H9 (cell line): ENCODE measurements at regions not wholly inside any gene's neighbourhood (a gene's known extent, or its start where the extent isn't known, plus 50 kb on each side); places are given as distances from the start of the nearest gene placed in this dataset.

Experiments
- DNase-seq: peaks from one replicate; pipeline ENCODE4 v3.0.0-alpha.2; 2017
- H2AFZ ChIP-seq: one replicate; pipeline ENCODE4 v1.6.1; 2013; ENCODE audit warnings: mild to moderate bottlenecking, low read length, control low read depth, moderate library complexity
- H2AK5ac ChIP-seq: 2 replicates; pipeline ENCODE4 v1.6.1; 2013; ENCODE audit warnings: low read length, control low read depth, mixed read lengths; ENCODE audit not compliant: insufficient read length
- H2BK120ac ChIP-seq: one replicate; pipeline ENCODE4 v1.6.1; 2013; ENCODE audit warnings: low read depth, mild to moderate bottlenecking, low read length, control low read depth, inconsistent platforms; ENCODE audit not compliant: poor library complexity, severe bottlenecking
- H2BK12ac ChIP-seq: 2 replicates; pipeline ENCODE4 v1.6.1; 2013; ENCODE audit warnings: low read length, control low read depth, mixed read lengths, low read depth; ENCODE audit not compliant: insufficient read length
- H2BK15ac ChIP-seq: 2 replicates; pipeline ENCODE4 v1.6.1; 2013; ENCODE audit warnings: low read depth, low read length, control low read depth
- H2BK20ac ChIP-seq: one replicate; pipeline ENCODE4 v1.6.1; 2013; ENCODE audit warnings: low read depth, mild to moderate bottlenecking, low read length, control low read depth, inconsistent platforms; ENCODE audit not compliant: poor library complexity, severe bottlenecking
- H2BK5ac ChIP-seq: 2 replicates; pipeline ENCODE4 v1.6.1; 2013; ENCODE audit warnings: low read length, control low read depth, mixed read lengths; ENCODE audit not compliant: insufficient read length
- H3K14ac ChIP-seq: 2 replicates; pipeline ENCODE4 v1.6.1; 2013; ENCODE audit warnings: low read length, control low read depth; ENCODE audit not compliant: insufficient read depth
- H3K18ac ChIP-seq: 2 replicates; pipeline ENCODE4 v1.6.1; 2013; ENCODE audit warnings: low read depth, mild to moderate bottlenecking, mixed read lengths, low read length, control low read depth; ENCODE audit not compliant: insufficient read length
- H3K23ac ChIP-seq: 2 replicates; pipeline ENCODE4 v1.6.1; 2013; ENCODE audit warnings: low read length, control low read depth, mixed read lengths, low read depth; ENCODE audit not compliant: insufficient read length
- H3K23me2 ChIP-seq: 2 replicates; pipeline ENCODE4 v1.6.1; 2013; ENCODE audit warnings: low read depth, mild to moderate bottlenecking, mixed read lengths, low read length, control low read depth; ENCODE audit not compliant: insufficient read length, poor library complexity, severe bottlenecking
- H3K27ac ChIP-seq: 2 replicates; pipeline ENCODE4 v1.5.1; 2013; ENCODE audit warnings: low read length, control low read depth, mixed read lengths, low read depth; ENCODE audit not compliant: insufficient read length
- H3K27me3 ChIP-seq: 2 replicates; pipeline ENCODE4 v1.6.1; 2013; ENCODE audit warnings: low read length, control low read depth, inconsistent platforms; ENCODE audit not compliant: insufficient read depth
- H3K4ac ChIP-seq: 2 replicates; pipeline ENCODE4 v1.6.1; 2013; ENCODE audit warnings: low read depth, mild to moderate bottlenecking, control low read depth, inconsistent platforms, low read length, moderate library complexity
- H3K4me1 ChIP-seq: 2 replicates; pipeline ENCODE4 v1.6.1; 2013; ENCODE audit warnings: low read length, control low read depth, inconsistent platforms; ENCODE audit not compliant: insufficient read depth
- H3K4me2 ChIP-seq: 2 replicates; pipeline ENCODE4 v1.6.1; 2013; ENCODE audit warnings: low read length, control low read depth, mixed read lengths; ENCODE audit not compliant: insufficient read length, insufficient read depth
- H3K56ac ChIP-seq: 2 replicates; pipeline ENCODE4 v1.6.1; 2013; ENCODE audit warnings: low read depth, mild to moderate bottlenecking, mixed read lengths, low read length, control low read depth; ENCODE audit not compliant: insufficient read length
- H3K79me1 ChIP-seq: 2 replicates; pipeline ENCODE4 v1.6.1; 2013; ENCODE audit warnings: low read depth, mild to moderate bottlenecking, moderate library complexity, low read length, control low read depth, inconsistent platforms; ENCODE audit not compliant: insufficient read depth, poor library complexity, severe bottlenecking
- H3K79me2 ChIP-seq: 2 replicates; pipeline ENCODE4 v1.6.1; 2013; ENCODE audit warnings: low read length, control low read depth, inconsistent platforms; ENCODE audit not compliant: insufficient read depth
- H3K9ac ChIP-seq: 2 replicates; pipeline ENCODE4 v1.6.1; 2013; ENCODE audit warnings: low read length, control low read depth, mixed read lengths; ENCODE audit not compliant: insufficient read length; ENCODE audit errors: extremely low read depth
- H3K9me3 ChIP-seq: one replicate; pipeline ENCODE4 v1.6.1; 2013; ENCODE audit warnings: low read depth, low read length, inconsistent platforms; ENCODE audit not compliant: control insufficient read depth
- H3T11ph ChIP-seq: one replicate; pipeline ENCODE4 v1.6.1; 2013; ENCODE audit warnings: mild to moderate bottlenecking, low read length, control low read depth, inconsistent platforms
- H4K20me1 ChIP-seq: one replicate; pipeline ENCODE4 v1.6.1; 2013; ENCODE audit not compliant: control insufficient read depth, insufficient read length, insufficient read depth
- H4K5ac ChIP-seq: 2 replicates; pipeline ENCODE4 v1.6.1; 2013; ENCODE audit warnings: low read depth, mild to moderate bottlenecking, mixed read lengths, low read length, control low read depth; ENCODE audit not compliant: insufficient read length
- H4K8ac ChIP-seq: replicated peaks from 2 replicates; pipeline ENCODE4 v1.6.1; 2013; ENCODE audit warnings: low read length, control low read depth, mixed read lengths, low read depth; ENCODE audit not compliant: insufficient read length
- H4K91ac ChIP-seq: 2 replicates; pipeline ENCODE4 v1.6.1; 2013; ENCODE audit warnings: low read depth, mild to moderate bottlenecking, moderate library complexity, mixed read lengths, low read length, control low read depth; ENCODE audit not compliant: insufficient read length
- H3K27ac Mint-ChIP-seq, 3 experiments: 2 replicates in 2 of 3; 3 replicates in 1 of 3; pipeline ENCODE4 v1.8.0; 2020 to 2021; ENCODE audit warnings: mixed read lengths in 3 of 3, mild to moderate bottlenecking in 1 of 3, moderate library complexity in 1 of 3
- H3K27me3 Mint-ChIP-seq: 2 replicates; pipeline ENCODE4 v1.8.0; 2021; ENCODE audit warnings: low read depth, mild to moderate bottlenecking, moderate library complexity, mixed read lengths
- H3K36me3 Mint-ChIP-seq, 3 experiments: 2 replicates in 2 of 3; 3 replicates in 1 of 3; pipeline ENCODE4 v1.8.0; 2020 to 2021; ENCODE audit warnings: low read depth in 3 of 3, mixed read lengths in 3 of 3; ENCODE audit not compliant: insufficient read depth in 1 of 3
- H3K4me1 Mint-ChIP-seq, 2 experiments: 2 replicates each; pipeline ENCODE4 v1.8.0; 2020; ENCODE audit warnings: mixed read lengths in 2 of 2
- H3K4me3 Mint-ChIP-seq, 2 experiments: 2 replicates in 1 of 2; 3 replicates in 1 of 2; pipeline ENCODE4 v1.8.0; 2020 to 2021; ENCODE audit warnings: mild to moderate bottlenecking in 2 of 2, mixed read lengths in 2 of 2, moderate library complexity in 1 of 2
- H3K9me3 Mint-ChIP-seq, 2 experiments: 2 replicates in 1 of 2; 3 replicates in 1 of 2; pipeline ENCODE4 v1.8.0; 2020; ENCODE audit warnings: mild to moderate bottlenecking in 2 of 2, mixed read lengths in 2 of 2, moderate library complexity in 1 of 2
- WGBS: extraction: QIAGEN DNeasy Blood & Tissue Kit; methylation state at CpG from one replicate; pipeline ENCODE4 v1.1.7; 2013; ENCODE audit warnings: missing lambda C conversion rate, low lambda C conversion rate, mixed read lengths; ENCODE audit not compliant: insufficient read length; ENCODE audit errors: extremely low coverage; 5-methylcytosine and 5-hydroxymethylcytosine counted together
- TF ChIP-seq, protein P1 (sequence below): fragments of 200-600 bp; sonication (generic); conservative IDR thresholded peaks from 3 replicates; pipeline ENCODE4 v1.8.0; 2021; ENCODE audit warnings: antibody characterized with exemption, mild to moderate bottlenecking

DNA sequence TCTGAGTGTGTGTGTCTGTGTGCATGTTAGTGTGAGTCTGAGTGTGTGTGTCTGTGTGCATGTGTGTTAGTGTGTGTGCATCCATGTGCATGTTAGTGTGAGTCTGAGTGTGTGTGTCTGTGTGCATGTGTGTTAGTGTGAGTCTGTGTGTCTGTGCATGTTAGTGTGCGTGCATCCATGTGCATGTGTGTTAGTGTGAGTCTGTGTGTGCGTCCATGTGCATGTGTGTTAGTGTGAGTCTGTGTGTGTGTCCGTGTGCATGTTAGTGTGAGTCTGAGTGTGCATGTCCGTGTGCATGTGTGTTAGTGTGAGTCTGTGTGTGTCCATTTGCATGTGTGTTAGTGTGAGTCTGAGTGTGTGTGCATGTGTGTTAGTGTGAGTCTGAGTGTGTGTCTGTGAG lies 76.6 kb upstream of the ACTRT2 start:
- Histone ChIP-seq H3K4me2 (no peak overlapping the region), H4K5ac (no peak overlapping the region), H2BK20ac (no peak overlapping the region), H2BK12ac (no peak overlapping the region), H3K23ac (no peak overlapping the region), H3K14ac (no peak overlapping the region), H3K27ac (no peak overlapping the region), H2AFZ (no peak overlapping the region), H3K4ac (no peak overlapping the region), H3K79me1 (no peaks in the 10 kb centered on the region), H2BK15ac (no peak overlapping the region), H3K23me2 (no peaks in the 10 kb centered on the region), H2AK5ac (no peak overlapping the region), H4K20me1 (no peaks in the 10 kb centered on the region), H4K91ac (no peak overlapping the region), H3K79me2 (no peaks in the 10 kb centered on the region), H3K56ac (no peak overlapping the region), H3K9me3 (peaks cover 74% of the 10 kb centered on the region), H2BK5ac (no peak overlapping the region), H3T11ph (no peak overlapping the region), H3K18ac (no peak overlapping the region), H4K8ac (no peak overlapping the region), H3K4me1 (no peaks in the 10 kb centered on the region), H3K27me3 (no peaks in the 10 kb centered on the region), H3K9ac (no peak overlapping the region), H2BK120ac (no peak overlapping the region)
- DNase-seq: no peak
- Mint-ChIP-seq H3K27ac (no peak overlapping the region), H3K4me3 (no peak overlapping the region), H3K27me3 (peaks cover 2% of the 10 kb centered on the region; the same call in 1 of the 2 replicates), H3K4me1 (no peaks in the 10 kb centered on the region), H3K9me3 (peaks cover 29 to 46% of the 10 kb centered on the region in 2 experiments), H3K36me3 (peaks cover 0 to 10% (median 0%) of the 10 kb centered on the region in 3 experiments; a peak in 3 of 7 replicates)
- WGBS: no CpG with 5 or more reads among the region's 4 CpGs
- TF ChIP-seq, protein P1, sequence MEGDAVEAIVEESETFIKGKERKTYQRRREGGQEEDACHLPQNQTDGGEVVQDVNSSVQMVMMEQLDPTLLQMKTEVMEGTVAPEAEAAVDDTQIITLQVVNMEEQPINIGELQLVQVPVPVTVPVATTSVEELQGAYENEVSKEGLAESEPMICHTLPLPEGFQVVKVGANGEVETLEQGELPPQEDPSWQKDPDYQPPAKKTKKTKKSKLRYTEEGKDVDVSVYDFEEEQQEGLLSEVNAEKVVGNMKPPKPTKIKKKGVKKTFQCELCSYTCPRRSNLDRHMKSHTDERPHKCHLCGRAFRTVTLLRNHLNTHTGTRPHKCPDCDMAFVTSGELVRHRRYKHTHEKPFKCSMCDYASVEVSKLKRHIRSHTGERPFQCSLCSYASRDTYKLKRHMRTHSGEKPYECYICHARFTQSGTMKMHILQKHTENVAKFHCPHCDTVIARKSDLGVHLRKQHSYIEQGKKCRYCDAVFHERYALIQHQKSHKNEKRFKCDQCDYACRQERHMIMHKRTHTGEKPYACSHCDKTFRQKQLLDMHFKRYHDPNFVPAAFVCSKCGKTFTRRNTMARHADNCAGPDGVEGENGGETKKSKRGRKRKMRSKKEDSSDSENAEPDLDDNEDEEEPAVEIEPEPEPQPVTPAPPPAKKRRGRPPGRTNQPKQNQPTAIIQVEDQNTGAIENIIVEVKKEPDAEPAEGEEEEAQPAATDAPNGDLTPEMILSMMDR: no peak
